ENCODE measurements at regions not wholly inside any gene's neighbourhood (a gene's known extent, or its start where the extent isn't known, plus 50 kb on each side); places are given as distances from the start of the nearest gene placed in this dataset.
A peak's percentile ranks its signal among the peaks of the same experiment; 100 is the strongest.

GRCh38 chr3:13263770-13264467, 156.2 kb downstream of the NUP210 start:
- no peak overlapping the region for H4K8ac ChIP-seq (ENCODE audit: low read depth, low read length)
- H3K4me1 ChIP-seq (ENCODE audit: control insufficient read depth in 1 of 2, insufficient read depth in 2 of 2, low read length in 2 of 2): peaks cover 2 to 6% of the 10 kb centered on the region in 2 experiments
- no peaks in the 10 kb centered on the region for H3K79me1 ChIP-seq (ENCODE audit: low read length)
- H3K36me3 ChIP-seq (ENCODE audit: control insufficient read depth in 1 of 2, insufficient read depth in 2 of 2, low read length in 2 of 2): no peaks in the 10 kb centered on the region
- no peak overlapping the region for H4K12ac ChIP-seq (ENCODE audit: low read depth, low read length)
- H3K14ac ChIP-seq (ENCODE audit: low read length): no peak overlapping the region
- H3K79me2 ChIP-seq (ENCODE audit: control insufficient read depth, insufficient read depth, low read length, poor library complexity): no peaks in the 10 kb centered on the region
- H3K4me2 ChIP-seq (ENCODE audit: low read length): no peak overlapping the region
- no peak for DNase-seq
- no peak overlapping the region for H3K23ac ChIP-seq (ENCODE audit: low read length)
- H3K4me3 ChIP-seq (ENCODE audit: low read depth, low read length): no peak overlapping the region
- H2BK5ac ChIP-seq (ENCODE audit: low read depth, low read length, poor library complexity): no peak overlapping the region
- H3K9me3 ChIP-seq (ENCODE audit: insufficient read depth, low read depth, low read length): peaks cover 2% of the 10 kb centered on the region
- H2AFZ ChIP-seq (ENCODE audit: insufficient read depth, low read length, poor library complexity): no peak overlapping the region
- no CpG with 5 or more reads among the region's 26 CpGs for WGBS (ENCODE audit: extremely low coverage, insufficient coverage, insufficient read length)
- no peak overlapping the region for H2AK5ac ChIP-seq (ENCODE audit: low read length)
- H3K27me3 ChIP-seq (ENCODE audit: insufficient read depth, low read length): no peaks in the 10 kb centered on the region
- H3K9ac ChIP-seq (ENCODE audit: low read length): no peak overlapping the region
- no peak overlapping the region for H3K4ac ChIP-seq (ENCODE audit: low read depth, low read length)
- H3K18ac ChIP-seq (ENCODE audit: low read length): no peak overlapping the region
- H4K91ac ChIP-seq (ENCODE audit: low read depth, low read length): no peak overlapping the region
- no peak overlapping the region for H2BK12ac ChIP-seq (ENCODE audit: low read length)
- no peak overlapping the region for H2BK120ac ChIP-seq (ENCODE audit: insufficient read depth, low read length, poor library complexity)
- no peak overlapping the region for H3K27ac ChIP-seq (ENCODE audit: low read depth, low read length)

- no peak overlapping the region for H2AFZ ChIP-seq (ENCODE audit: insufficient read depth, low read length, poor library complexity)
- no peak overlapping the region for H2BK12ac ChIP-seq (ENCODE audit: low read length)
- H3K79me2 ChIP-seq (ENCODE audit: control insufficient read depth, insufficient read depth, low read length, poor library complexity): no peaks in the 10 kb centered on the region
- H3K36me3 ChIP-seq (ENCODE audit: control insufficient read depth in 1 of 2, insufficient read depth in 2 of 2, low read length in 2 of 2): no peaks in the 10 kb centered on the region
- no peak overlapping the region for H2BK5ac ChIP-seq (ENCODE audit: low read depth, low read length, poor library complexity)
- no peak overlapping the region for H4K12ac ChIP-seq (ENCODE audit: low read depth, low read length)
- no peak overlapping the region for H3K14ac ChIP-seq (ENCODE audit: low read length)
- H3K9ac ChIP-seq (ENCODE audit: low read length): no peak overlapping the region
- no peaks in the 10 kb centered on the region for H3K79me1 ChIP-seq (ENCODE audit: low read length)
- peaks cover 2% of the 10 kb centered on the region for H3K9me3 ChIP-seq (ENCODE audit: insufficient read depth, low read depth, low read length)
- H3K27me3 ChIP-seq (ENCODE audit: insufficient read depth, low read length): no peaks in the 10 kb centered on the region
- H3K27ac ChIP-seq (ENCODE audit: low read depth, low read length): no peak overlapping the region
- H2AK5ac ChIP-seq (ENCODE audit: low read length): no peak overlapping the region
- no peak overlapping the region for H4K8ac ChIP-seq (ENCODE audit: low read depth, low read length)
- no peak for DNase-seq
- H3K4me3 ChIP-seq (ENCODE audit: low read depth, low read length): no peak overlapping the region
- no peak overlapping the region for H4K91ac ChIP-seq (ENCODE audit: low read depth, low read length)
- no CpG with 5 or more reads among the region's 7 CpGs for WGBS (ENCODE audit: extremely low coverage, insufficient coverage, insufficient read length)
- no peak overlapping the region for H3K4ac ChIP-seq (ENCODE audit: low read depth, low read length)
- no peak overlapping the region for H3K23ac ChIP-seq (ENCODE audit: low read length)
- no peak overlapping the region for H3K18ac ChIP-seq (ENCODE audit: low read length)
- peaks cover 2 to 6% of the 10 kb centered on the region in 2 experiments for H3K4me1 ChIP-seq (ENCODE audit: control insufficient read depth in 1 of 2, insufficient read depth in 2 of 2, low read length in 2 of 2)
- H3K4me2 ChIP-seq (ENCODE audit: low read length): no peak overlapping the region
- no peak overlapping the region for H2BK120ac ChIP-seq (ENCODE audit: insufficient read depth, low read length, poor library complexity)
These were observed 157.5 kb downstream of the NUP210 start for GRCh38 chr3:13262493-13263211.

- Histone ChIP-seq H3K14ac (ENCODE audit: low read length) (no peak overlapping the region), H3K9me3 (ENCODE audit: insufficient read depth, low read depth, low read length) (peaks cover 2% of the 10 kb centered on the region), H3K23ac (ENCODE audit: low read length) (no peak overlapping the region), H3K36me3 (ENCODE audit: control insufficient read depth in 1 of 2, insufficient read depth in 2 of 2, low read length in 2 of 2) (no peaks in the 10 kb centered on the region), H3K27me3 (ENCODE audit: insufficient read depth, low read length) (no peaks in the 10 kb centered on the region), H3K18ac (ENCODE audit: low read length) (no peak overlapping the region), H3K4me3 (ENCODE audit: low read depth, low read length) (no peak overlapping the region), H2AFZ (ENCODE audit: insufficient read depth, low read length, poor library complexity) (no peak overlapping the region), H3K4ac (ENCODE audit: low read depth, low read length) (no peak overlapping the region), H3K79me1 (ENCODE audit: low read length) (no peaks in the 10 kb centered on the region), H2BK120ac (ENCODE audit: insufficient read depth, low read length, poor library complexity) (no peak overlapping the region), H4K91ac (ENCODE audit: low read depth, low read length) (no peak overlapping the region), H3K4me1 (ENCODE audit: control insufficient read depth in 1 of 2, insufficient read depth in 2 of 2, low read length in 2 of 2) (peaks cover 2 to 6% of the 10 kb centered on the region in 2 experiments), H4K12ac (ENCODE audit: low read depth, low read length) (no peak overlapping the region), H3K27ac (ENCODE audit: low read depth, low read length) (no peak overlapping the region), H2BK12ac (ENCODE audit: low read length) (no peak overlapping the region), H2BK5ac (ENCODE audit: low read depth, low read length, poor library complexity) (no peak overlapping the region), H3K79me2 (ENCODE audit: control insufficient read depth, insufficient read depth, low read length, poor library complexity) (no peaks in the 10 kb centered on the region), H3K4me2 (ENCODE audit: low read length) (no peak overlapping the region), H4K8ac (ENCODE audit: low read depth, low read length) (no peak overlapping the region), H2AK5ac (ENCODE audit: low read length) (no peak overlapping the region), H3K9ac (ENCODE audit: low read length) (no peak overlapping the region)
- WGBS (ENCODE audit: extremely low coverage, insufficient coverage, insufficient read length): no CpG with 5 or more reads among the region's 6 CpGs
- DNase-seq: no peak
These were observed 158.2 kb downstream of the NUP210 start for GRCh38 chr3:13261892-13262291.

GRCh38 chr3:13261104-13261830, 158.9 kb downstream of the NUP210 start:
- Histone ChIP-seq H2BK12ac (ENCODE audit: low read length) (no peak overlapping the region), H2BK120ac (ENCODE audit: insufficient read depth, low read length, poor library complexity) (no peak overlapping the region), H4K12ac (ENCODE audit: low read depth, low read length) (no peak overlapping the region), H3K23ac (ENCODE audit: low read length) (no peak overlapping the region), H2BK5ac (ENCODE audit: low read depth, low read length, poor library complexity) (no peak overlapping the region), H3K27me3 (ENCODE audit: insufficient read depth, low read length) (no peaks in the 10 kb centered on the region), H3K9me3 (ENCODE audit: insufficient read depth, low read depth, low read length) (peaks cover 2% of the 10 kb centered on the region), H2AK5ac (ENCODE audit: low read length) (no peak overlapping the region), H3K36me3 (ENCODE audit: control insufficient read depth in 1 of 2, insufficient read depth in 2 of 2, low read length in 2 of 2) (no peaks in the 10 kb centered on the region), H3K79me1 (ENCODE audit: low read length) (no peaks in the 10 kb centered on the region), H3K4ac (ENCODE audit: low read depth, low read length) (no peak overlapping the region), H3K9ac (ENCODE audit: low read length) (no peak overlapping the region), H3K4me1 (ENCODE audit: control insufficient read depth in 1 of 2, insufficient read depth in 2 of 2, low read length in 2 of 2) (peaks cover 2 to 6% of the 10 kb centered on the region in 2 experiments), H3K14ac (ENCODE audit: low read length) (no peak overlapping the region), H3K4me2 (ENCODE audit: low read length) (no peak overlapping the region), H4K8ac (ENCODE audit: low read depth, low read length) (no peak overlapping the region), H3K27ac (ENCODE audit: low read depth, low read length) (no peak overlapping the region), H3K79me2 (ENCODE audit: control insufficient read depth, insufficient read depth, low read length, poor library complexity) (no peaks in the 10 kb centered on the region), H2AFZ (ENCODE audit: insufficient read depth, low read length, poor library complexity) (no peak overlapping the region), H4K91ac (ENCODE audit: low read depth, low read length) (peak overlapping the region; percentile 12), H3K4me3 (ENCODE audit: low read depth, low read length) (no peak overlapping the region), H3K18ac (ENCODE audit: low read length) (no peak overlapping the region)
- DNase-seq: no peak
- no CpG with 5 or more reads among the region's 15 CpGs for WGBS (ENCODE audit: extremely low coverage, insufficient coverage, insufficient read length)
